SK-N-SH (cell line): ENCODE measurements at regions not wholly inside any gene's neighbourhood (a gene's known extent, or its start where the extent isn't known, plus 50 kb on each side); places are given as distances from the start of the nearest gene placed in this dataset.

Experiments
- CTCF ChIA-PET: fragments of 300-600, 350-600 bp; formaldehyde crosslinking; extraction: SDS; loops from one replicate; lab custom pipeline; 2021; lab: Yijun Ruan, JAX
- POLR2A ChIA-PET: fragments of 350-600 bp; sonication (Branson Sonifier 250); formaldehyde crosslinking; extraction: SDS; loops from one replicate; lab custom pipeline; 2020; ENCODE audit warnings: antibody characterized with exemption, inconsistent platforms; lab: Yijun Ruan, JAX
- DNase-seq: peaks from one replicate; pipeline ENCODE4 v3.0.0; 2012
- H2AFZ ChIP-seq: fragments of 200-600 bp; sonication (generic); 2 replicates; pipeline ENCODE4 v1.8.1; 2016; ENCODE audit warnings: antibody characterized with exemption, mild to moderate bottlenecking, low read depth
- H3F3A ChIP-seq: fragments of 200-600 bp; sonication (generic); replicated peaks from 2 replicates; pipeline ENCODE3; 2016; ENCODE audit warnings: antibody characterized with exemption, mild to moderate bottlenecking; ENCODE audit not compliant: insufficient read depth
- H3K27ac ChIP-seq, 2 experiments: fragments of 200-500 bp in 1 of 2; fragments of 200-600 bp in 1 of 2; sonication (Bioruptor generic) in 1 of 2; sonication (generic), shearing (Covaris generic) in 1 of 2; 2 replicates each; pipeline versions ENCODE4 v1.5.1 to v1.6.1; 2014 to 2016; ENCODE audit warnings: low read depth in 2 of 2, inconsistent platforms in 1 of 2, low read length in 1 of 2, mild to moderate bottlenecking in 1 of 2, mixed read lengths in 1 of 2
- H3K27me3 ChIP-seq: fragments of 200-600 bp; sonication (generic), shearing (Covaris generic); 2 replicates; pipeline ENCODE4 v1.6.1; 2016; ENCODE audit warnings: mixed run types; ENCODE audit not compliant: insufficient read depth
- H3K36me3 ChIP-seq, 2 experiments: fragments of 200-500 bp in 1 of 2; fragments of 200-600 bp in 1 of 2; sonication (Bioruptor generic) in 1 of 2; sonication (generic) in 1 of 2; replicated peaks in 1 of 2; 2 replicates each; pipeline versions ENCODE3 to v1.5.1; 2014 to 2016; ENCODE audit warnings: low read length in 1 of 2, mild to moderate bottlenecking in 1 of 2; ENCODE audit not compliant: insufficient read depth in 2 of 2, control insufficient read depth in 1 of 2
- H3K4me1 ChIP-seq, 2 experiments: fragments of 200-500 bp in 1 of 2; fragments of 200-600 bp in 1 of 2; sonication (Bioruptor generic) in 1 of 2; sonication (generic), shearing (Covaris generic) in 1 of 2; 2 replicates each; pipeline versions ENCODE4 v1.5.1 to v1.6.1; 2014 to 2016; ENCODE audit warnings: low read depth in 1 of 2, low read length in 1 of 2, mixed run types in 1 of 2; ENCODE audit not compliant: insufficient read depth in 2 of 2, control insufficient read depth in 1 of 2
- H3K4me2 ChIP-seq: fragments of 200-600 bp; sonication (generic), shearing (Covaris generic); 2 replicates; pipeline ENCODE4 v1.6.1; 2017; ENCODE audit warnings: mixed run types
- H3K4me3 ChIP-seq, 2 experiments: fragments of 200-500 bp in 1 of 2; fragments of 200-600 bp in 1 of 2; sonication (Bioruptor generic) in 1 of 2; sonication (generic), shearing (Covaris generic) in 1 of 2; 2 replicates each; pipeline versions ENCODE4 v1.5.1 to v1.8.1; 2014 to 2016; ENCODE audit warnings: low read depth in 2 of 2, inconsistent platforms in 1 of 2, low read length in 1 of 2, mild to moderate bottlenecking in 1 of 2, mixed read lengths in 1 of 2, moderate library complexity in 1 of 2
- H3K79me2 ChIP-seq: fragments of 200-600 bp; sonication (generic); 2 replicates; pipeline ENCODE4 v1.8.1; 2017; ENCODE audit warnings: mild to moderate bottlenecking; ENCODE audit not compliant: insufficient read depth
- H3K9ac ChIP-seq: fragments of 200-600 bp; sonication (generic); 2 replicates; pipeline ENCODE4 v1.6.1; 2017; ENCODE audit warnings: mixed run types
- H3K9me2 ChIP-seq: fragments of 200-600 bp; sonication (generic); 2 replicates; pipeline ENCODE4 v1.6.1; 2017; ENCODE audit warnings: mixed run types
- H3K9me3 ChIP-seq: fragments of 200-600 bp; sonication (generic); 2 replicates; pipeline ENCODE4 v1.6.1; 2017; ENCODE audit warnings: mixed run types, mild to moderate bottlenecking, moderate library complexity
- H4K20me1 ChIP-seq: fragments of 200-600 bp; sonication (generic); 2 replicates; pipeline ENCODE4 v1.6.1; 2017; ENCODE audit warnings: mild to moderate bottlenecking, mixed run types; ENCODE audit not compliant: insufficient read depth
- CHD2 ChIP-seq: fragments of 150-350 bp; IDR thresholded peaks from 2 replicates; pipeline ENCODE4 v1.6.1; 2018; ENCODE audit warnings: low read length; ENCODE audit not compliant: partially characterized antibody
- CTCF ChIP-seq: fragments of 200-600 bp; sonication (generic); IDR thresholded peaks from 2 replicates; pipeline ENCODE4 v1.6.1; 2017; ENCODE audit warnings: antibody characterized with exemption, mild to moderate bottlenecking, moderate library complexity
- ELF1 ChIP-seq: IDR thresholded peaks from 2 replicates; pipeline ENCODE4 v1.4.0; 2012
- EP300 ChIP-seq, 2 experiments: IDR thresholded peaks; 2 replicates each; pipeline versions ENCODE4 v1.4.0 to v1.6.1; 2012; ENCODE audit warnings: borderline replicate concordance in 1 of 2, low read depth in 1 of 2, low read length in 1 of 2
- EZH2phosphoT487 ChIP-seq: fragments of 200-600 bp; sonication (generic); IDR thresholded peaks from 2 replicates; pipeline ENCODE4 v1.6.1; 2017; ENCODE audit warnings: low read depth, mixed run types, mild to moderate bottlenecking, antibody characterized with exemption, moderate library complexity, borderline replicate concordance
- FOXJ3 ChIP-seq: sonication (generic); formaldehyde crosslinking; IDR thresholded peaks from 2 replicates; pipeline ENCODE4 v1.5.1; 2020; ENCODE audit warnings: mild to moderate bottlenecking, missing genetic modification reagents
- FOXM1 ChIP-seq: IDR thresholded peaks from 2 replicates; pipeline ENCODE4 v1.4.0; 2012; ENCODE audit warnings: low read depth, mild to moderate bottlenecking
- GABPA ChIP-seq: IDR thresholded peaks from 2 replicates; pipeline ENCODE4 v1.4.0; 2012; ENCODE audit warnings: low read depth, mild to moderate bottlenecking
- GATA2 ChIP-seq: sonication (generic); formaldehyde crosslinking; IDR thresholded peaks from 2 replicates; pipeline ENCODE4 v1.5.0; 2020; ENCODE audit warnings: mild to moderate bottlenecking, missing genetic modification reagents
- MAX ChIP-seq: IDR thresholded peaks from 2 replicates; pipeline ENCODE4 v1.4.0; 2012; ENCODE audit warnings: low read depth
- MXI1 ChIP-seq: IDR thresholded peaks from 2 replicates; pipeline ENCODE4 v1.6.1; 2012; ENCODE audit warnings: mild to moderate bottlenecking, low read depth, low read length, improper control_type of control experiment
- NFIC ChIP-seq: IDR thresholded peaks from 2 replicates; pipeline ENCODE4 v1.4.0; 2012; ENCODE audit warnings: borderline replicate concordance
- NRF1 ChIP-seq: IDR thresholded peaks from 2 replicates; pipeline ENCODE4 v1.6.1; 2012; ENCODE audit warnings: low read depth, mild to moderate bottlenecking, low read length
- PBX3 ChIP-seq: IDR thresholded peaks from 2 replicates; pipeline ENCODE4; 2012
- POLR2AphosphoS5 ChIP-seq: IDR thresholded peaks from 2 replicates; pipeline ENCODE4 v1.6.1; 2012; ENCODE audit warnings: low read depth, low read length
- RCOR1 ChIP-seq: fragments of 150-350 bp; IDR thresholded peaks from 2 replicates; pipeline ENCODE4 v1.6.1; 2017; ENCODE audit warnings: antibody characterized with exemption, low read length
- RFX5 ChIP-seq: IDR thresholded peaks from 2 replicates; pipeline ENCODE4 v1.6.1; 2012; ENCODE audit warnings: mild to moderate bottlenecking, improper control_type of control experiment, low read length
- RXRA ChIP-seq: IDR thresholded peaks from 2 replicates; pipeline ENCODE4 v1.4.0; 2012; ENCODE audit warnings: low read depth, mild to moderate bottlenecking, borderline replicate concordance
- SIN3A ChIP-seq: IDR thresholded peaks from 2 replicates; pipeline ENCODE4 v1.6.1; 2012; ENCODE audit warnings: low read depth, mild to moderate bottlenecking, low read length, moderate library complexity, borderline replicate concordance
- TAF1 ChIP-seq: IDR thresholded peaks from 2 replicates; pipeline ENCODE4 v1.6.1; 2012; ENCODE audit warnings: low read depth, mild to moderate bottlenecking, low read length, moderate library complexity, borderline replicate concordance
- TCF12 ChIP-seq: IDR thresholded peaks from 2 replicates; pipeline ENCODE4 v1.4.0; 2012
- TEAD4 ChIP-seq: IDR thresholded peaks from 2 replicates; pipeline ENCODE4 v1.4.0; 2012; ENCODE audit warnings: mild to moderate bottlenecking, borderline replicate concordance; ENCODE audit not compliant: insufficient read depth
- USF1 ChIP-seq: IDR thresholded peaks from 2 replicates; pipeline ENCODE4 v1.4.0; 2012; ENCODE audit warnings: low read depth, borderline replicate concordance
- YY1 ChIP-seq: IDR thresholded peaks from 2 replicates; pipeline ENCODE4 v1.4.0; 2012; ENCODE audit warnings: low read depth, mild to moderate bottlenecking
- WGBS: methylation state at CpG from one replicate; pipeline ENCODE4 v1.1.6; 2017; ENCODE audit warnings: low lambda C conversion rate; 5-methylcytosine and 5-hydroxymethylcytosine counted together
- TF ChIP-seq, protein P1 (sequence below): fragments of 150-350 bp; IDR thresholded peaks from 2 replicates; pipeline ENCODE4 v1.6.1; 2016; ENCODE audit warnings: mild to moderate bottlenecking, low read depth, low read length
- TF ChIP-seq, protein P2 (sequence below): fragments of 150-350 bp; IDR thresholded peaks from 2 replicates; pipeline ENCODE4 v1.6.1; 2017; ENCODE audit warnings: antibody characterized with exemption, low read length, low read depth, borderline replicate concordance
- TF ChIP-seq, protein P3 (sequence below): IDR thresholded peaks from 2 replicates; pipeline ENCODE4 v1.4.0; 2012; ENCODE audit warnings: low read depth, borderline replicate concordance

- CTCF ChIA-PET: interaction anchor here (0.6 to 7.5 kb wide), 24 partner anchors 13 to 387 kb away, joined by 3 to 52 read pairs (median 4); no protein-coding TSS in a partner anchor
- peak; percentile 50 for DNase-seq
- POLR2A ChIA-PET: no interaction called here
- Histone ChIP-seq H3K4me2 (no peak overlapping the region), H3K27me3 (no peaks in the 10 kb centered on the region), H3K9ac (no peak overlapping the region), H3K36me3 (no peaks in the 10 kb centered on the region), H3K79me2 (no peaks in the 10 kb centered on the region), H3K9me3 (no peaks in the 10 kb centered on the region), H3K4me3 (no peak overlapping the region), H4K20me1 (no peaks in the 10 kb centered on the region), H3K9me2 (no peaks in the 10 kb centered on the region), H3F3A (peaks cover 4% of the 10 kb centered on the region), H3K4me1 (peaks cover 0 to 7% of the 10 kb centered on the region in 2 experiments; a peak in 2 of 4 replicates), H2AFZ (peak overlapping the region; percentile 44; the same call in 1 of the 2 replicates), H3K27ac (peak overlapping the region in 1 of 2 experiments; percentile 29; a peak in 1 of 4 replicates)
- 43% methylated on average over 1 of the region's 1 CpG for WGBS
- TF ChIP-seq, protein P1, sequence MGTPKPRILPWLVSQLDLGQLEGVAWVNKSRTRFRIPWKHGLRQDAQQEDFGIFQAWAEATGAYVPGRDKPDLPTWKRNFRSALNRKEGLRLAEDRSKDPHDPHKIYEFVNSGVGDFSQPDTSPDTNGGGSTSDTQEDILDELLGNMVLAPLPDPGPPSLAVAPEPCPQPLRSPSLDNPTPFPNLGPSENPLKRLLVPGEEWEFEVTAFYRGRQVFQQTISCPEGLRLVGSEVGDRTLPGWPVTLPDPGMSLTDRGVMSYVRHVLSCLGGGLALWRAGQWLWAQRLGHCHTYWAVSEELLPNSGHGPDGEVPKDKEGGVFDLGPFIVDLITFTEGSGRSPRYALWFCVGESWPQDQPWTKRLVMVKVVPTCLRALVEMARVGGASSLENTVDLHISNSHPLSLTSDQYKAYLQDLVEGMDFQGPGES: no peak
- TF ChIP-seq, protein P2, sequence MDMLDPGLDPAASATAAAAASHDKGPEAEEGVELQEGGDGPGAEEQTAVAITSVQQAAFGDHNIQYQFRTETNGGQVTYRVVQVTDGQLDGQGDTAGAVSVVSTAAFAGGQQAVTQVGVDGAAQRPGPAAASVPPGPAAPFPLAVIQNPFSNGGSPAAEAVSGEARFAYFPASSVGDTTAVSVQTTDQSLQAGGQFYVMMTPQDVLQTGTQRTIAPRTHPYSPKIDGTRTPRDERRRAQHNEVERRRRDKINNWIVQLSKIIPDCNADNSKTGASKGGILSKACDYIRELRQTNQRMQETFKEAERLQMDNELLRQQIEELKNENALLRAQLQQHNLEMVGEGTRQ: no peak
- TF ChIP-seq GATA2 (CRISPR knock-in tag) (peak; percentile 92), POLR2AphosphoS5 (peak; percentile 20; the same call in 1 of the 2 replicates), TCF12 (peak; percentile 29; the same call in 1 of the 2 replicates), RXRA (no peak), MXI1 (peak; percentile 28; the same call in 1 of the 2 replicates), USF1 (no peak), EP300 (IDR thresholded peaks at IDR 0.05; ENCODE audit: borderline replicate concordance in 1 of 2, low read depth in 1 of 2, low read length in 1 of 2) (peak in 1 of 2 experiments; percentile 97; a peak in 2 of 4 replicates), TAF1 (no peak), MAX (no peak), NRF1 (no peak), CHD2 (peak; percentile 82), TEAD4 (no peak), FOXJ3 (0 out of 2 replicates have a peak, but pooled peaks have one; percentile 43), RFX5 (no peak), FOXM1 (no peak), YY1 (no peak), GABPA (no peak), PBX3 (no peak), CTCF (no peak), RCOR1 (peak; percentile 99), SIN3A (no peak), NFIC (no peak), EZH2phosphoT487 (no peak), ELF1 (no peak)
- TF ChIP-seq, protein P3, sequence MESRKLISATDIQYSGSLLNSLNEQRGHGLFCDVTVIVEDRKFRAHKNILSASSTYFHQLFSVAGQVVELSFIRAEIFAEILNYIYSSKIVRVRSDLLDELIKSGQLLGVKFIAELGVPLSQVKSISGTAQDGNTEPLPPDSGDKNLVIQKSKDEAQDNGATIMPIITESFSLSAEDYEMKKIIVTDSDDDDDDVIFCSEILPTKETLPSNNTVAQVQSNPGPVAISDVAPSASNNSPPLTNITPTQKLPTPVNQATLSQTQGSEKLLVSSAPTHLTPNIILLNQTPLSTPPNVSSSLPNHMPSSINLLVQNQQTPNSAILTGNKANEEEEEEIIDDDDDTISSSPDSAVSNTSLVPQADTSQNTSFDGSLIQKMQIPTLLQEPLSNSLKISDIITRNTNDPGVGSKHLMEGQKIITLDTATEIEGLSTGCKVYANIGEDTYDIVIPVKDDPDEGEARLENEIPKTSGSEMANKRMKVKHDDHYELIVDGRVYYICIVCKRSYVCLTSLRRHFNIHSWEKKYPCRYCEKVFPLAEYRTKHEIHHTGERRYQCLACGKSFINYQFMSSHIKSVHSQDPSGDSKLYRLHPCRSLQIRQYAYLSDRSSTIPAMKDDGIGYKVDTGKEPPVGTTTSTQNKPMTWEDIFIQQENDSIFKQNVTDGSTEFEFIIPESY: no peak
Measured at GRCh38 chr3:81301230-81301629, 460.2 kb downstream of the GBE1 start.
